Loucy (cell line): ENCODE measurements at regions not wholly inside any gene's neighbourhood (a gene's known extent, or its start where the extent isn't known, plus 50 kb on each side); places are given as distances from the start of the nearest gene placed in this dataset.

Source experiments
- EZH2phosphoT487 ChIP-seq: fragments of 200-600 bp; IDR thresholded peaks from 2 replicates; pipeline ENCODE4 v1.6.1; 2018; ENCODE audit warnings: antibody characterized with exemption, mild to moderate bottlenecking, moderate library complexity, borderline replicate concordance
- TF ChIP-seq, protein P1 (sequence below): fragments of 200-600 bp; sonication (generic); conservative IDR thresholded peaks from 2 replicates; pipeline ENCODE4 v1.5.1; 2014; ENCODE audit warnings: mild to moderate bottlenecking, antibody characterized with exemption, low read length

- TF ChIP-seq, protein P1, sequence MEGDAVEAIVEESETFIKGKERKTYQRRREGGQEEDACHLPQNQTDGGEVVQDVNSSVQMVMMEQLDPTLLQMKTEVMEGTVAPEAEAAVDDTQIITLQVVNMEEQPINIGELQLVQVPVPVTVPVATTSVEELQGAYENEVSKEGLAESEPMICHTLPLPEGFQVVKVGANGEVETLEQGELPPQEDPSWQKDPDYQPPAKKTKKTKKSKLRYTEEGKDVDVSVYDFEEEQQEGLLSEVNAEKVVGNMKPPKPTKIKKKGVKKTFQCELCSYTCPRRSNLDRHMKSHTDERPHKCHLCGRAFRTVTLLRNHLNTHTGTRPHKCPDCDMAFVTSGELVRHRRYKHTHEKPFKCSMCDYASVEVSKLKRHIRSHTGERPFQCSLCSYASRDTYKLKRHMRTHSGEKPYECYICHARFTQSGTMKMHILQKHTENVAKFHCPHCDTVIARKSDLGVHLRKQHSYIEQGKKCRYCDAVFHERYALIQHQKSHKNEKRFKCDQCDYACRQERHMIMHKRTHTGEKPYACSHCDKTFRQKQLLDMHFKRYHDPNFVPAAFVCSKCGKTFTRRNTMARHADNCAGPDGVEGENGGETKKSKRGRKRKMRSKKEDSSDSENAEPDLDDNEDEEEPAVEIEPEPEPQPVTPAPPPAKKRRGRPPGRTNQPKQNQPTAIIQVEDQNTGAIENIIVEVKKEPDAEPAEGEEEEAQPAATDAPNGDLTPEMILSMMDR: no peak
- no peak for TF ChIP-seq EZH2phosphoT487
These were observed 484.7 kb downstream of the IRX1 start for GRCh38 chr5:4080370-4080769.
